GM21367 (cell line): ENCODE measurements at regions not wholly inside any gene's neighbourhood (a gene's known extent, or its start where the extent isn't known, plus 50 kb on each side); places are given as distances from the start of the nearest gene placed in this dataset.

Experiments used
- ATAC-seq: cut with Tn5 transposase; IDR thresholded peaks from one replicate; pipeline ENCODE4 v1.9.1; 2021; ENCODE audit not compliant: unreplicated experiment

DNA sequence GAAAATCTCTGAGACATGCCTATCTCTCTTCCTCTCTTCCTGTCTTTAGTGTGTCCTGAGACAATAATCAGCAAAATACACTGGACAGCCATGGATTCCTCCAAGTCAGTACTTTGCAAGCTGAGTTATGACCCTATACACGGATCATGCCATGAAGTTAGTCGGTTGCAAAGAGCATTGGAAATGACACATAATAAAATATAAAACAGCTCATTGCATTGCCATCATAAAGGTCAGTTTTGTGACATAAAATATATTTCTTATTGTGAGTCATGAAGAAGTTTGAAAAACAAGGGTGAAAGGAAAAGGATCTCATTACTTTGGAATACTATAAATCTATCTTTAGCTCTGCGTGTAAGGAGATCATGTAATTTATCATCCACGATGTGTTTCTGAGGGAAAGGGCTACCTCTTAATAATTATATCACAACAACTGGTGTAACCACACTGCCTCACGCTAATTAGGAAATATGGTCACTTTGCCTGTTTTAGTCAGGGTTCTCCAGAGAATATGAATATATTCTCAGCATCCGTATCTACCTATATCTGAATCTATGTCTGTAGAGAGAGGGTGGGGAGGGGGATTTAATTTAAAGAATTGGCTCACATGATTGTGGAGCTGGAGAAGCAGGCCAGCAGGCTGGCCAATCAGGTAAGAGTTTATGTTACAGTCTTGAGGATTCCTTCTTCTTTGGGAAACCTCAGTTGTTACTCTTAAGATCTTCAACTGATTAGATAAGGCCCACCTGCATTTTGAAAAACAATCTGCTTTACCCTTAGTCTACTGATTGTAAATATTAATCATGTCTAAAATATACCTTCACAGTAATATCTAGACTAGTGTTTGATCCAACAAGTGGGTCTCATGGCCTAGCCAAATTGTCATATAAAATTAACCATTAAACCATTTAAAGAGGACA, 198.8 kb downstream of the FAT3 start:
- no peak for ATAC-seq

DNA sequence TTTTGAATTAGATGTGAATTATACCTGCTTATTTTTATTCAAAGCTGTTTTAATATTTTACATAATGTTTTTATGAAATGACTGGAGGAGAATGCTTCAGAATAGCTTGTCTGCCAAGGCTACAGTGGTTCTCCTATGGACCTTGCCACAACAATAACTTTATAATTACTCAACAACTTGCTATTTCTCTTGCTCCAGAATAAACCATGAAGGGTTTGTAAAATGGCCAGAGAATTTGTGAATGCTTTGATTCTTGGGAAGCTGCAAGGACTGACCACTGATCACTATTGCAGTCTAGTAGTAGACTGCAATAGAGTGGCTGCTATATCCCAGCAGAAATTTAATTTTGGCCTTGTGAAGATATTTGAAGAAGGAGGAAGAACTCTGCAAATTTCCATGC, 199.7 kb downstream of the FAT3 start:
- ATAC-seq, result no peak

DNA sequence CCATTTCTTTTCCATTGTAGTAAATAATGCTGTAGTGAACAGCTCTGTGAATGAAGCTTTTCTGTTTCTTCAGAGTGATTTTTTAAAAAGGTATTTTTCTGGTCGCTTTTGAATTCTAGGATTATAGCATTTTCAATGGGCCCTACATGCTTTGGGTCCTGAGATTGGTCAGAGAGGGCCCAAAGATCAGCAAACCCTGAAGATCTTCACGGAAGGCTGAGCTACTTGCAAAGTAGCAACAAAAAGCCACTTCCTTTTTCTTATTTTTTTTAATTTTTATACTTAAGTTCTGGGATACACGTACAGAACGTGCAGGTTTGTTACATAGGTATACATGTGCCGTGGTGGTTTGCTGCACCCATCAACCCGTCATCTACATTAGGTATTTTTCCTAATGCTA, 200.5 kb downstream of the FAT3 start:
- no peak for ATAC-seq

- ATAC-seq, result no peak
Measured at GRCh38 chr11:92432515-92432914, 207.9 kb downstream of the FAT3 start.

GRCh38 chr11:92436034-92436920, 211.7 kb downstream of the FAT3 start:
- no peak for ATAC-seq

DNA sequence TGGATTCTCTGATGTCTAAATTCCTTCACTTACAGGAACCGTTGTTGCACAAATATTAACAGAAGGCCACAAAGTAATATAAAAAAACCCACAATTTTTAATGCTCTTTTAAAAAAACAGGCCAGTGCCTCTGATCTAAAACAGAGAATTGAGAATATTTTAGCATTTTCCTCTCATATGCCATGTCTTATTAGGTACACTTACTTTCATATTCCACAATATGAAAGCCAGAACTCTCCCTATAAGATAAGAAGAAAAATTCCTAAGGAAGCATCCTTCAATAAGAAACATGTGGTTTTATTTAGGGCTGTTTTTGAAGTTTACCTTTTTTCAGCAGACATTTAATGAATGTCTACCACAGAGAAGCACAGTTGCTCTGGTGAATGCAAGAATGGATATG, 214.5 kb downstream of the FAT3 start:
- ATAC-seq, result no peak

GRCh38 chr11:92440701-92441442, 216.3 kb downstream of the FAT3 start:
- ATAC-seq, result no peak

DNA sequence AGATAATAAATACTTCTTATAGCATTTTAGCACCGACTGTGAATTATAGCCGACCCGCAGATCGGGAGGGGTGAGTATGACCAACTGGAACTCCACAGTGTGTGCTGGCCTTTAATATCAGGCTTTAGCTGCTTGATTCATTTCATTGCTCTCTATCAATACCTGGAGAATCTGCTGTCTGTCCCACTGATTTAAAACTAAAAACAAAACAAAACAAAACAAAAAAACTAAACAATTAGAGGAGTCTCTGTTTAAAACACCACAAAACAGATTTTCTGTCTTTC, 216.8 kb downstream of the FAT3 start:
- ATAC-seq, result no peak

DNA sequence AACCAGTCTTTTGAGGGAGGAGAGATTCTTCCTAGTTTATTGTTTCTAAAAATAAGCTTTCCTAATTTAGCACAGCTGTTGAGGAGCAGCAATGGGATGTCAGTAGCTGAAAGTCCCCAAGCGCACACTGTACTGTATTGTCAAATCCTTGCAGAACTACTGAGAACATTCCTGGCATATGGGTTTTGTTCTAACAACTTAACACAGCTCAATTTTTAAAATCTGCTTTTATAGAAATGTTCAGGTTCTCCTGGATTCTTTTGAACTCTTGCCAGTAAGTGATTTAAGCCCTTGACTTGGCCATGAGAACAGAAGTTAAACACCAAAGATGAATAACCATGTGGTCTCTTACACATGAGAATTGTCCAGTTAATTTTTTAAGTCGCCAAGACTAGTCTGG, 218.6 kb downstream of the FAT3 start:
- no peak for ATAC-seq

GRCh38 chr11:92447586-92447985, 223.0 kb downstream of the FAT3 start:
- ATAC-seq, result no peak

DNA sequence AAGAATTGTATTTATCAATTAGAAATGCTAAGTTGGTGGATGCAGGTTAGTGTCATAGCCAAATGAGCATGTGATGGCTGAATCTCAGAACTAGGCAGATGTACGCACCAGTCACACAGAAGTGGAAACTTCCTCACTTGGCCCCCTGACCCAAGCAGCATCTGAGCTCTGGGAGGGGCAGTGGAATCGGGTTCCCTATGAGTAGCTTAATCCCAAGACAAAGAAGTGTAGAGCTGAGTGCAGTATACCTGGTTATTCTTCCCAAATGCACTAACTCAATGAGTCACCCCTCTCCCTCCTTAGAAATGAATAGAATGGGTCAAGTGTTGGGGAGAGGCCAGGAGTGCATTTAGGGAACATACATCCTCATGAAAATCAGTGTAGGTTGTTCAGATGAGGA, 224.6 kb downstream of the FAT3 start:
- ATAC-seq, result no peak

DNA sequence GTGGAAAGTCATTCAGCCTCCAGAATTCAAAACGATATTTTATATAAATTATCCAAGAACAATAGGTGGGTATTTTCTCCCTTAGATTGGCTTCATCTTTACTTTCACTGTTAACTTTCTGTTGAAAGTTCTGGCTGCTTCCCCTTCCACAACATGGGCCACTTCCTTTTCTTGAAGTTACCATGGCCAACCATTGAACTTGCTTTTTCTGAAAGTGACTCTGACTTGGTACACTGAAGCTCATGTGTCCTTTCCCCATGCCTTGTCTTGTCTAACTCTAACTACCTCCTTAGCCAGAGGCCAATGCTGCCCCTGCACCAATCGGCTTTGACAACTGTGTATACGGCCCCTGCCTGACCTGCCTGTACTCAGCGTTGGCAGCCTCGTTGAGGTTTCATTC, 225.2 kb downstream of the FAT3 start:
- ATAC-seq, result no peak

GRCh38 chr11:92451063-92451462, 226.4 kb downstream of the FAT3 start:
- ATAC-seq, result no peak

DNA sequence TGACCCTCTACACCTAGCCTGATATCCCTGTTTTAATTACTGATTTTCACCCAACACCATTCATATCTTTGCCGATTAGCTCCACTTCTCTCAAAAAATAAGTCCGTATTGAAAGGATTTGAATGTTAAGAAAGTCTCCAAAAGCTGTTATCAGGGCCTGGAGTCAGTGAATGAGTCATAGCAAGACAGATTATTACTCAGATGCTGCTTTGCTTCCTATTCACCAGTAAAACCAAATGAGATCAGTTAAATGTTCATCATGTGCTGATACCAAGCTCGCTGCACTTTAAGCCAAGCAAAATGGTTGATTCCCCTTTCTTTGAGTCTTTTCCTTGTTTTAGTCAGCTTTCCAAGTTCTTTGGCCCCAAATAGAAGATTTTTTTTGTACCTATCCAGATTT, 228.4 kb downstream of the FAT3 start:
- ATAC-seq, result no peak

DNA sequence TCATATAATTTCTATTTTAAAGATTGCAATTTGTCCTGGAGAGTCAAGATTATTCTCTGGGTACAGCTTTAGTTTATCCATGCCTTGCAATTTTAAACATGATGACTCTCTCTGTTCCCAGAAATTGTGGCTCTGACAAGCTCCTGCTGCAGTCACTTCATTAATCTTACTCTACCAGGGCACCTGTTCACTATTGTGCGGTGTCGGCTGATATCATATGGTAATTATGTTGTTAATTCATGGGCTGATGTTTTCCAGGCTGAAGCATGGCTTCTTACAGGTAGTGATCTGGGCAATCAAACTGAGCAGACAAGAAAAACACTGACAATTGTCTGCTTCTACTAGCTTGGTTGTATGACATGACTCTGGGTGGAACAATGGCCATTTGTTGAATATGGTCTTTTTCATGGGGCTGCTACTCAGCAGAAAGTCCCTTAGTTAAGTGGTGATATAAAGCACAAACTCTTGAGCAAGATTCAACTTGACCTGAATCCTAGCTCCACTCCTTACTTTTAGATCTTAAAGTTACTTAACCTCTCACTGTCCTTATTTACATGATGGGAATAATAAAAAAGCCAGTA, 230.7 kb downstream of the FAT3 start:
- no peak for ATAC-seq

- ATAC-seq, result no peak
Measured at GRCh38 chr11:92457250-92457649, 232.6 kb downstream of the FAT3 start.

DNA sequence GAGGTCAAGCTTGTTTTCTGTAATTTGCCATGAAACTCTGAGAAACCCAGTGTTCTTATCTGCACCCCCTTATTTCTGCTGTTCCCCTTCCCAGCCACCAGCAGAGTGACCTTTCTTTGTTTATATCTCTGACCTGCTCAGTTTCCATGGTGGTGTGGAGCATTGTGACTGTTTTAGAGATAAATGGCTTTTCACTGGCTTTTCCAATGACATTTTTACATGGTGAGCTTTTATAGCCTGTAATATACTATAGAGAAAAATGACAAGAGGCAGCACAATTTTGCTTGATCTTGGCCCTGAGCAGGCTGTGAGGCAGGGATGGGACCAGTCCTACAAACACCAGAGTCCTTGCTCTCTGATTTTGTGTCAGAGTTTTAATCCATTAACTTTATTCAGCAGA, 233.9 kb downstream of the FAT3 start:
- no peak for ATAC-seq

- ATAC-seq, result no peak
Measured at GRCh38 chr11:92460213-92460612, 235.6 kb downstream of the FAT3 start.

DNA sequence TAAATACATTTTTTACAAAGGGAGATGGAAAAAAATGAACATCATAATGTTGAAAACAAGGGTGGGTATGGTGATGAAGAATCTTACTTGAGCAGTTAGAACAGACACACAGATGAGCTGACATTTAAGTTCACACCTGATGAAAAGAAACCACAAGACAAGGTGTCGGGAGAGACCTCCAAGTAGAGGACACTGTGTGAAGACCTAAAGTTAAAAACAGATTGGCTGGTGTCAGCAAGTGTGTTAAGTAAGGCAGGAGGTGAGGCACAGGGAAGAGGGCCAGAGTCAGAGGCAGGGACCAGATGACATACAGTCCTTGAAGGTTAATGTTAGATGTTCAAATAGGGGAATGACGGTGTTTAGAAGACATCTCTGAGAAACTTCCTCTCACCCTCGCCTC, 236.8 kb downstream of the FAT3 start:
- no peak for ATAC-seq

- no peak for ATAC-seq
Measured at GRCh38 chr11:92462821-92463220, 238.2 kb downstream of the FAT3 start.

DNA sequence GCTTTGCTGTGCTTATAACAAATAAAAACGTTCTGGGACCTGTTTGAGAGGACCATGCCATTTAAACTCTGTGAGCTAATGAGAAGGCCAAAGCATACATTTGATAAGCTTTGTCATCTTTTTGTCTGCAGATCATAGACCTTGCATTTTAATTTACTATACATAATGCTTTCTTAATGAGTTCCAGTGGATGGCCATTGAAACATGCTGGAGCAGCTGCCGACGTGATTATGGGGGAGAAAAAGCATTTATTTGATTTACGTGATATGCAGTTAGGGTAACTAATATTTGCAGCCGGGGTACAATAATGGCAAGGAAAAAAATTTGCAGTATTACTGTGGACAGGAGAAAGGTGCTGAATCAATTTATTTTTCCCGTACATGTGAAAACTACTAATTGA, 240.2 kb downstream of the FAT3 start:
- no peak for ATAC-seq
